ENCODE measurements at regions not wholly inside any gene's neighbourhood (a gene's known extent, or its start where the extent isn't known, plus 50 kb on each side); places are given as distances from the start of the nearest gene placed in this dataset.

GRCh38 chr7:155941688-155942087, 129.4 kb upstream of the SHH start:
- TF ChIP-seq, protein P1, sequence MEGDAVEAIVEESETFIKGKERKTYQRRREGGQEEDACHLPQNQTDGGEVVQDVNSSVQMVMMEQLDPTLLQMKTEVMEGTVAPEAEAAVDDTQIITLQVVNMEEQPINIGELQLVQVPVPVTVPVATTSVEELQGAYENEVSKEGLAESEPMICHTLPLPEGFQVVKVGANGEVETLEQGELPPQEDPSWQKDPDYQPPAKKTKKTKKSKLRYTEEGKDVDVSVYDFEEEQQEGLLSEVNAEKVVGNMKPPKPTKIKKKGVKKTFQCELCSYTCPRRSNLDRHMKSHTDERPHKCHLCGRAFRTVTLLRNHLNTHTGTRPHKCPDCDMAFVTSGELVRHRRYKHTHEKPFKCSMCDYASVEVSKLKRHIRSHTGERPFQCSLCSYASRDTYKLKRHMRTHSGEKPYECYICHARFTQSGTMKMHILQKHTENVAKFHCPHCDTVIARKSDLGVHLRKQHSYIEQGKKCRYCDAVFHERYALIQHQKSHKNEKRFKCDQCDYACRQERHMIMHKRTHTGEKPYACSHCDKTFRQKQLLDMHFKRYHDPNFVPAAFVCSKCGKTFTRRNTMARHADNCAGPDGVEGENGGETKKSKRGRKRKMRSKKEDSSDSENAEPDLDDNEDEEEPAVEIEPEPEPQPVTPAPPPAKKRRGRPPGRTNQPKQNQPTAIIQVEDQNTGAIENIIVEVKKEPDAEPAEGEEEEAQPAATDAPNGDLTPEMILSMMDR (conservative IDR thresholded peaks at IDR 0.05 in 1 of 2, IDR thresholded peaks at IDR 0.05 in 1 of 2; ENCODE audit: extremely low read depth in 1 of 2, insufficient read depth in 1 of 2, low read depth in 1 of 2, low read length in 2 of 2) = no peak
- no peak for TF ChIP-seq EZH2 (IDR thresholded peaks at IDR 0.05; ENCODE audit: borderline replicate concordance, low read length)

Measured in mammary epithelial cell (primary cell).